H1 (cell line): ENCODE measurements at regions not wholly inside any gene's neighbourhood (a gene's known extent, or its start where the extent isn't known, plus 50 kb on each side); places are given as distances from the start of the nearest gene placed in this dataset.

Experiments used
- CHD2 ChIP-seq: IDR thresholded peaks from 2 replicates; pipeline ENCODE4 v1.6.1; 2012; ENCODE audit warnings: low read length, improper control_type of control experiment
- PHF8 ChIP-seq: fragments of 200-600 bp; sonication (generic); conservative IDR thresholded peaks from 2 replicates; pipeline ENCODE4 v1.7.1; 2012; ENCODE audit warnings: low read depth, mild to moderate bottlenecking, inconsistent platforms, low read length, moderate library complexity
- POLR2AphosphoS5 ChIP-seq: IDR thresholded peaks from 2 replicates; pipeline ENCODE4 v1.6.1; 2011; ENCODE audit warnings: low read depth, low read length
- TF ChIP-seq, protein P1 (sequence below), 3 experiments: IDR thresholded peaks; 1 replicate in 2 of 3; 2 replicates in 1 of 3; pipeline versions ENCODE4 v1.5.1 to v1.6.1; 2011; ENCODE audit warnings: low read length in 3 of 3, mild to moderate bottlenecking in 3 of 3, inconsistent platforms in 2 of 3, low read depth in 1 of 3, moderate library complexity in 1 of 3; ENCODE audit not compliant: insufficient read depth in 1 of 3; ENCODE audit errors: control extremely low read depth in 1 of 3

DNA sequence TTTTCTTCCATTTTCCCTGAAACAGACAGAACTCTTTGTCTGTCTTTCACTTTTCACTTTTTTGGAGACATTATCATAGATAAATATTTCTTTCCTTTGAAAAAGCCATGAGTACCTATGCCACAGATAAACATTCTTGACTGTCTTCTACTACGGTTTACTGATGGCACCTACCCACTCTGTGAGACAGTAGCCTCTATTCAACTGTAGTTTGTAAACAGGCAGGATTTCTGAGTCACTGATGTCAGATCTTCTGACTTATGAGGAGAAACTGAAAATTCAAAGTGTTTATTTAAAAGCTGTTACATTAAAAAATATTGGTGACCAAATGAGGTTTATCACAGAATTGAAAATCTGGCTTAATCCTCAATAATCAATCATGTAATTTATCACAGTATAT lies 658.4 kb downstream of the TOX3 start:
- TF ChIP-seq CHD2 (no peak), PHF8 (no peak), POLR2AphosphoS5 (no peak)
- TF ChIP-seq, protein P1, sequence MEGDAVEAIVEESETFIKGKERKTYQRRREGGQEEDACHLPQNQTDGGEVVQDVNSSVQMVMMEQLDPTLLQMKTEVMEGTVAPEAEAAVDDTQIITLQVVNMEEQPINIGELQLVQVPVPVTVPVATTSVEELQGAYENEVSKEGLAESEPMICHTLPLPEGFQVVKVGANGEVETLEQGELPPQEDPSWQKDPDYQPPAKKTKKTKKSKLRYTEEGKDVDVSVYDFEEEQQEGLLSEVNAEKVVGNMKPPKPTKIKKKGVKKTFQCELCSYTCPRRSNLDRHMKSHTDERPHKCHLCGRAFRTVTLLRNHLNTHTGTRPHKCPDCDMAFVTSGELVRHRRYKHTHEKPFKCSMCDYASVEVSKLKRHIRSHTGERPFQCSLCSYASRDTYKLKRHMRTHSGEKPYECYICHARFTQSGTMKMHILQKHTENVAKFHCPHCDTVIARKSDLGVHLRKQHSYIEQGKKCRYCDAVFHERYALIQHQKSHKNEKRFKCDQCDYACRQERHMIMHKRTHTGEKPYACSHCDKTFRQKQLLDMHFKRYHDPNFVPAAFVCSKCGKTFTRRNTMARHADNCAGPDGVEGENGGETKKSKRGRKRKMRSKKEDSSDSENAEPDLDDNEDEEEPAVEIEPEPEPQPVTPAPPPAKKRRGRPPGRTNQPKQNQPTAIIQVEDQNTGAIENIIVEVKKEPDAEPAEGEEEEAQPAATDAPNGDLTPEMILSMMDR (IDR thresholded peaks at IDR 0.05; ENCODE audit: control extremely low read depth in 1 of 3, insufficient read depth in 1 of 3, low read depth in 1 of 3, low read length in 3 of 3) = no peak
